Osteocyte (in vitro differentiated cells): ENCODE measurements at regions not wholly inside any gene's neighbourhood (a gene's known extent, or its start where the extent isn't known, plus 50 kb on each side); places are given as distances from the start of the nearest gene placed in this dataset.

Experiments used
- DNase-seq: peaks from one replicate; pipeline ENCODE4 v3.0.0; 2021; ENCODE audit warnings: mixed read lengths; ENCODE audit not compliant: unreplicated experiment; ENCODE audit errors: extremely low spot score
- H3K27ac Mint-ChIP-seq: one replicate; pipeline ENCODE4 v1.8.0; 2021; ENCODE audit warnings: mild to moderate bottlenecking, mixed read lengths; ENCODE audit not compliant: unreplicated experiment
- H3K27me3 Mint-ChIP-seq: one replicate; pipeline ENCODE4 v1.8.0; 2021; ENCODE audit warnings: mixed read lengths; ENCODE audit not compliant: unreplicated experiment
- H3K36me3 Mint-ChIP-seq: one replicate; pipeline ENCODE4 v1.8.0; 2021; ENCODE audit warnings: mixed read lengths; ENCODE audit not compliant: unreplicated experiment
- H3K4me1 Mint-ChIP-seq: one replicate; pipeline ENCODE4 v1.8.0; 2021; ENCODE audit warnings: mixed read lengths; ENCODE audit not compliant: unreplicated experiment
- H3K4me3 Mint-ChIP-seq: one replicate; pipeline ENCODE4 v1.8.0; 2021; ENCODE audit warnings: mild to moderate bottlenecking, moderate library complexity, mixed read lengths; ENCODE audit not compliant: unreplicated experiment
- H3K9me3 Mint-ChIP-seq: one replicate; pipeline ENCODE4 v1.8.0; 2021; ENCODE audit warnings: mixed read lengths; ENCODE audit not compliant: unreplicated experiment
- TF ChIP-seq, protein P1 (sequence below): fragments of 200-600 bp; sonication (generic); IDR thresholded peaks from 2 replicates; pipeline ENCODE4 v1.5.0; 2021; ENCODE audit warnings: antibody characterized with exemption, mild to moderate bottlenecking, moderate library complexity

DNA sequence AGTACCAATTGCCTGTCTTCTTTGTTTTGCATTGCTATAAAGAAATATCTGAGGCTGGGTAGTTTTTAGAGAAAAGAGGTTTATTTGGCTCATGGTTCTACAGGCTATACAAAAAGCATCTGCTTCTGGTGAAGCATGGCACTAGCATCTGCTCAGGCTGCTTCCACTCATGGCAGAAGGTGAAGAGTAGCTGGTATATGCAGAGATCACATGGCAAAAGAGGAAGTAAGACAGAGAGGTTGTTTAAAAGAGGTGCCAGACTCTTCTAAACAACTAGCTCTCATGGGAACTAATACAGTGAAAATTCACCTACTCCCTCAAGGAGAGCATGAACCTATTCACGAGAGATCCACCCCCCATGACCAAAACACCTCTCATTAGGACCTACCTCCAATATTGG lies 56.7 kb upstream of the GUCA2B start:
- Mint-ChIP-seq H3K4me1 (no peaks in the 10 kb centered on the region), H3K36me3 (no peaks in the 10 kb centered on the region), H3K4me3 (no peak overlapping the region), H3K27me3 (peaks cover 22% of the 10 kb centered on the region), H3K27ac (no peak overlapping the region), H3K9me3 (peaks cover 5% of the 10 kb centered on the region)
- TF ChIP-seq, protein P1, sequence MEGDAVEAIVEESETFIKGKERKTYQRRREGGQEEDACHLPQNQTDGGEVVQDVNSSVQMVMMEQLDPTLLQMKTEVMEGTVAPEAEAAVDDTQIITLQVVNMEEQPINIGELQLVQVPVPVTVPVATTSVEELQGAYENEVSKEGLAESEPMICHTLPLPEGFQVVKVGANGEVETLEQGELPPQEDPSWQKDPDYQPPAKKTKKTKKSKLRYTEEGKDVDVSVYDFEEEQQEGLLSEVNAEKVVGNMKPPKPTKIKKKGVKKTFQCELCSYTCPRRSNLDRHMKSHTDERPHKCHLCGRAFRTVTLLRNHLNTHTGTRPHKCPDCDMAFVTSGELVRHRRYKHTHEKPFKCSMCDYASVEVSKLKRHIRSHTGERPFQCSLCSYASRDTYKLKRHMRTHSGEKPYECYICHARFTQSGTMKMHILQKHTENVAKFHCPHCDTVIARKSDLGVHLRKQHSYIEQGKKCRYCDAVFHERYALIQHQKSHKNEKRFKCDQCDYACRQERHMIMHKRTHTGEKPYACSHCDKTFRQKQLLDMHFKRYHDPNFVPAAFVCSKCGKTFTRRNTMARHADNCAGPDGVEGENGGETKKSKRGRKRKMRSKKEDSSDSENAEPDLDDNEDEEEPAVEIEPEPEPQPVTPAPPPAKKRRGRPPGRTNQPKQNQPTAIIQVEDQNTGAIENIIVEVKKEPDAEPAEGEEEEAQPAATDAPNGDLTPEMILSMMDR = no peak
- DNase-seq = no peak

DNA sequence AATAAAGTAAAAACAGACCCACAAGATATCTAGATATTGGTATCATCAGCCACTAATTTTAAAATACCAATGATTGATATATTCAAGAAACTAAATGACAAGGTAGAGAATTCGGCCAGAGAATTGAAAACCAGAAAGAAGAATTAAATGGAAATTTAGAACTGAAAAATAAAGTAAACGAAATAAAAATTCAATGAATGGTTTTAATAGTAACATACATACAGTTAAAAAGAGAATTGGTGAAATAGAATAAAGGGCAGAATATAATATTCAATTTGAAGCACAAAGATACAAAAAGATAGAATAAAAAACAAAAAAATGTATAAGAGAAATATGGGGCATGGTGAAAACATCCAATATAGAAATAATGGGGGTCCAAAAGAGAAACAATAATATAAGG lies 64.0 kb upstream of the GUCA2B start:
- Mint-ChIP-seq H3K27ac (no peak overlapping the region), H3K27me3 (peaks cover 12% of the 10 kb centered on the region), H3K4me1 (no peaks in the 10 kb centered on the region), H3K36me3 (no peaks in the 10 kb centered on the region), H3K4me3 (no peak overlapping the region), H3K9me3 (peaks cover 12% of the 10 kb centered on the region)
- no peak for DNase-seq
- TF ChIP-seq, protein P1 = no peak

DNA sequence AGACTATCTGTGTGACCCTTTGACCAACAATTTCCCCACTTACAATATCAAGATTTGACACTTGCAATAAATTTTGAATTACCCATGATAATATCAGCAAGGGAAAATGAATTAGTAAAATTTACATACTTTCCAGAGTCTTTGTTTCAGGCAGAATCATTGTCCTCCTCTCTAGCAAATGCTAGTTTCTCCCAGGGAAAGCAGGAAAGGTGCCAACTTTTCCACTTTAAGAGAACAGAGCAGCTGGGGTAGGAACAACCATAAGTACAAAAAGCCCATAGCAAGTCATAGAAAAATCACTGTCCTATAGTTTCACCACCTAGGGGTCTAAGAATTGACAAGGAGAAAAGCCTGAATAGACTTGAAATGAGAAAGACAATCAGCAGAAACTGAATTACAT lies 67.1 kb upstream of the GUCA2B start:
- Mint-ChIP-seq H3K27me3 (peaks cover 23% of the 10 kb centered on the region), H3K4me3 (no peak overlapping the region), H3K36me3 (no peaks in the 10 kb centered on the region), H3K9me3 (peaks cover 12% of the 10 kb centered on the region), H3K27ac (no peak overlapping the region), H3K4me1 (no peaks in the 10 kb centered on the region)
- no peak for DNase-seq
- TF ChIP-seq, protein P1 = no peak

DNA sequence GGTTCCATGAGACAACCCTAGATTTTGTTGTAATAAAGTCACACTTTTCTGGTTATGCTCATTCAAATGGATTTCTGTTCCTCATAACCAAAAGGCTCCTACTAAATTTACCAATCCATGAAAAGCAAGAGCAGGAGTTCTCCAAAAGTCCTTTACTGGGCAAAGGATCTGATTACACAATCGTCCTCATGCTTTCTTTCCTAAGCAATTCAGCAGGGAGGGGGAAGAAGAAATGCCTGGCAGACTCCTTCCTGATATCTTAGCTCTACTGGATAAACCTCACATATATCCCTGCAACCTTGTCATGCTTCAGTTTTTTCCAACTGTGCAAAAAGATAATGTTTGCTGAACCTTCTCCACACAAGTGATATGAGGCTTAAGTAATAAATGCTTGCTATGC lies 67.6 kb upstream of the GUCA2B start:
- DNase-seq = no peak
- H3K9me3 Mint-ChIP-seq = peaks cover 12% of the 10 kb centered on the region
- H3K27me3 Mint-ChIP-seq = peaks cover 23% of the 10 kb centered on the region
- no peak overlapping the region for H3K4me3 Mint-ChIP-seq
- no peak overlapping the region for H3K27ac Mint-ChIP-seq
- H3K36me3 Mint-ChIP-seq = no peaks in the 10 kb centered on the region
- no peaks in the 10 kb centered on the region for H3K4me1 Mint-ChIP-seq
- TF ChIP-seq, protein P1 = no peak

DNA sequence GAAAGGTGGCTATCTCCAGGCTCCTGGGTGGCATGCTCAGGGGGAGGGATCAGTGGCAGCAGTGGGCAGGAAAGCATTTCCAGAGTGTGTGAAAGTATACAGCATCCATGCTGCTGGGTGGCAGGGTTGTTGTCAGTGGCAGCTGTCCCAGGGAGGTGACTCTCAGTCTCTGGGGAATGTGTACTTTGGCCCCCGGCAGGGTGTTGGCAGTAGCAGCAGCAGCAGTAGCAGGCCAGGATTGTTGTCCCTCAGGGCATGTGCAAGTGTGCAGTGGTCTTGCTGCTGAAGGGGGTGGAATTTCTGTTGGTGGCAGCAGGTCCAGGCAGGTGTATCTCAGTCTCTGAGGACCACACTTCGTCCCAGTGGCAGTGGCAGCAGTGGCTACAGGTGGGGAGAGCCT lies 71.7 kb upstream of the GUCA2B start:
- Mint-ChIP-seq H3K27me3 (peaks cover 33% of the 10 kb centered on the region), H3K4me3 (no peak overlapping the region), H3K4me1 (no peaks in the 10 kb centered on the region), H3K9me3 (peaks cover 10% of the 10 kb centered on the region), H3K36me3 (no peaks in the 10 kb centered on the region), H3K27ac (no peak overlapping the region)
- TF ChIP-seq, protein P1 = no peak
- DNase-seq = no peak
